GM23338 (cell line): ENCODE measurements at regions not wholly inside any gene's neighbourhood (a gene's known extent, or its start where the extent isn't known, plus 50 kb on each side); places are given as distances from the start of the nearest gene placed in this dataset.

Experiments
- CREB1 ChIP-seq: fragments of 250-450 bp; sonication (Bioruptor Pico); IDR thresholded peaks from 2 replicates; pipeline ENCODE4 v1.5.0; 2020; ENCODE audit warnings: low read depth, mild to moderate bottlenecking, moderate library complexity
- EZH2 ChIP-seq: fragments of 200-600 bp; sonication (generic); IDR thresholded peaks from one replicate; pipeline ENCODE4 v1.8.0; 2017; ENCODE audit warnings: antibody characterized with exemption, mild to moderate bottlenecking, low read depth; ENCODE audit not compliant: unreplicated experiment
- EZH2phosphoT487 ChIP-seq: fragments of 200-600 bp; sonication (generic); IDR thresholded peaks from one replicate; pipeline ENCODE4 v1.8.1; 2018; ENCODE audit warnings: antibody characterized with exemption; ENCODE audit not compliant: unreplicated experiment
- POLR2AphosphoS5 ChIP-seq: IDR thresholded peaks from 2 replicates; pipeline ENCODE4 v1.6.1; 2016; ENCODE audit warnings: antibody characterized with exemption, low read depth
- ZNF331 ChIP-seq: fragments of 250-450 bp; sonication (Bioruptor Pico); IDR thresholded peaks from 2 replicates; pipeline ENCODE4 v1.5.0; 2020; ENCODE audit warnings: low read depth, mild to moderate bottlenecking, moderate library complexity
- TF ChIP-seq, protein P1 (sequence below), 2 experiments: fragments of 200-600 bp in 1 of 2; sonication (generic) in 1 of 2; conservative IDR thresholded peaks; 2 replicates each; pipeline versions ENCODE4 v1.5.1 to v1.6.1; 2016 to 2017; ENCODE audit warnings: antibody characterized with exemption in 2 of 2, low read depth in 2 of 2, mild to moderate bottlenecking in 2 of 2, moderate library complexity in 1 of 2
- TF ChIP-seq, protein P2 (sequence below): IDR thresholded peaks from 2 replicates; pipeline ENCODE4 v1.6.1; 2016; ENCODE audit warnings: antibody characterized with exemption
- TF ChIP-seq, protein P3 (sequence below): IDR thresholded peaks from one replicate; pipeline ENCODE4 v1.6.1; 2018; ENCODE audit warnings: antibody characterized with exemption; ENCODE audit not compliant: unreplicated experiment

GRCh38 chr5:56706504-56706903 lies 108.8 kb upstream of the MAP3K1 start:
- TF ChIP-seq, protein P1, sequence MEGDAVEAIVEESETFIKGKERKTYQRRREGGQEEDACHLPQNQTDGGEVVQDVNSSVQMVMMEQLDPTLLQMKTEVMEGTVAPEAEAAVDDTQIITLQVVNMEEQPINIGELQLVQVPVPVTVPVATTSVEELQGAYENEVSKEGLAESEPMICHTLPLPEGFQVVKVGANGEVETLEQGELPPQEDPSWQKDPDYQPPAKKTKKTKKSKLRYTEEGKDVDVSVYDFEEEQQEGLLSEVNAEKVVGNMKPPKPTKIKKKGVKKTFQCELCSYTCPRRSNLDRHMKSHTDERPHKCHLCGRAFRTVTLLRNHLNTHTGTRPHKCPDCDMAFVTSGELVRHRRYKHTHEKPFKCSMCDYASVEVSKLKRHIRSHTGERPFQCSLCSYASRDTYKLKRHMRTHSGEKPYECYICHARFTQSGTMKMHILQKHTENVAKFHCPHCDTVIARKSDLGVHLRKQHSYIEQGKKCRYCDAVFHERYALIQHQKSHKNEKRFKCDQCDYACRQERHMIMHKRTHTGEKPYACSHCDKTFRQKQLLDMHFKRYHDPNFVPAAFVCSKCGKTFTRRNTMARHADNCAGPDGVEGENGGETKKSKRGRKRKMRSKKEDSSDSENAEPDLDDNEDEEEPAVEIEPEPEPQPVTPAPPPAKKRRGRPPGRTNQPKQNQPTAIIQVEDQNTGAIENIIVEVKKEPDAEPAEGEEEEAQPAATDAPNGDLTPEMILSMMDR (conservative IDR thresholded peaks at IDR 0.05; ENCODE audit: low read depth in 2 of 2): no peak
- TF ChIP-seq EZH2phosphoT487: no peak
- TF ChIP-seq POLR2AphosphoS5: no peak
- no peak for TF ChIP-seq EZH2
- no peak for TF ChIP-seq CREB1
- TF ChIP-seq, protein P2, sequence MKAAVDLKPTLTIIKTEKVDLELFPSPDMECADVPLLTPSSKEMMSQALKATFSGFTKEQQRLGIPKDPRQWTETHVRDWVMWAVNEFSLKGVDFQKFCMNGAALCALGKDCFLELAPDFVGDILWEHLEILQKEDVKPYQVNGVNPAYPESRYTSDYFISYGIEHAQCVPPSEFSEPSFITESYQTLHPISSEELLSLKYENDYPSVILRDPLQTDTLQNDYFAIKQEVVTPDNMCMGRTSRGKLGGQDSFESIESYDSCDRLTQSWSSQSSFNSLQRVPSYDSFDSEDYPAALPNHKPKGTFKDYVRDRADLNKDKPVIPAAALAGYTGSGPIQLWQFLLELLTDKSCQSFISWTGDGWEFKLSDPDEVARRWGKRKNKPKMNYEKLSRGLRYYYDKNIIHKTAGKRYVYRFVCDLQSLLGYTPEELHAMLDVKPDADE: no peak
- TF ChIP-seq ZNF331 (CRISPR knock-in tag): no peak
- TF ChIP-seq, protein P3, sequence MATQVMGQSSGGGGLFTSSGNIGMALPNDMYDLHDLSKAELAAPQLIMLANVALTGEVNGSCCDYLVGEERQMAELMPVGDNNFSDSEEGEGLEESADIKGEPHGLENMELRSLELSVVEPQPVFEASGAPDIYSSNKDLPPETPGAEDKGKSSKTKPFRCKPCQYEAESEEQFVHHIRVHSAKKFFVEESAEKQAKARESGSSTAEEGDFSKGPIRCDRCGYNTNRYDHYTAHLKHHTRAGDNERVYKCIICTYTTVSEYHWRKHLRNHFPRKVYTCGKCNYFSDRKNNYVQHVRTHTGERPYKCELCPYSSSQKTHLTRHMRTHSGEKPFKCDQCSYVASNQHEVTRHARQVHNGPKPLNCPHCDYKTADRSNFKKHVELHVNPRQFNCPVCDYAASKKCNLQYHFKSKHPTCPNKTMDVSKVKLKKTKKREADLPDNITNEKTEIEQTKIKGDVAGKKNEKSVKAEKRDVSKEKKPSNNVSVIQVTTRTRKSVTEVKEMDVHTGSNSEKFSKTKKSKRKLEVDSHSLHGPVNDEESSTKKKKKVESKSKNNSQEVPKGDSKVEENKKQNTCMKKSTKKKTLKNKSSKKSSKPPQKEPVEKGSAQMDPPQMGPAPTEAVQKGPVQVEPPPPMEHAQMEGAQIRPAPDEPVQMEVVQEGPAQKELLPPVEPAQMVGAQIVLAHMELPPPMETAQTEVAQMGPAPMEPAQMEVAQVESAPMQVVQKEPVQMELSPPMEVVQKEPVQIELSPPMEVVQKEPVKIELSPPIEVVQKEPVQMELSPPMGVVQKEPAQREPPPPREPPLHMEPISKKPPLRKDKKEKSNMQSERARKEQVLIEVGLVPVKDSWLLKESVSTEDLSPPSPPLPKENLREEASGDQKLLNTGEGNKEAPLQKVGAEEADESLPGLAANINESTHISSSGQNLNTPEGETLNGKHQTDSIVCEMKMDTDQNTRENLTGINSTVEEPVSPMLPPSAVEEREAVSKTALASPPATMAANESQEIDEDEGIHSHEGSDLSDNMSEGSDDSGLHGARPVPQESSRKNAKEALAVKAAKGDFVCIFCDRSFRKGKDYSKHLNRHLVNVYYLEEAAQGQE: no peak
